Neural cell (in vitro differentiated cells): ENCODE measurements at regions not wholly inside any gene's neighbourhood (a gene's known extent, or its start where the extent isn't known, plus 50 kb on each side); places are given as distances from the start of the nearest gene placed in this dataset.

Experiments used
- CTCF ChIP-seq: fragments of 450-650 bp; IDR thresholded peaks from 2 replicates; pipeline ENCODE4 v1.5.1; 2014; ENCODE audit warnings: antibody characterized with exemption, mild to moderate bottlenecking, moderate library complexity; ENCODE audit not compliant: poor library complexity, severe bottlenecking
- MXI1 ChIP-seq: fragments of 450-650 bp; conservative IDR thresholded peaks from 2 replicates; pipeline ENCODE4 v1.6.1; 2014; ENCODE audit warnings: antibody characterized with exemption, mild to moderate bottlenecking; ENCODE audit not compliant: poor library complexity, severe bottlenecking

- no peak for TF ChIP-seq CTCF
- TF ChIP-seq MXI1: no peak
Measured at GRCh38 chr2:2875831-2876230, 501.8 kb downstream of the EIPR1 start.
